Central memory CD8-positive, alpha-beta T cell (primary cell): ENCODE measurements at regions not wholly inside any gene's neighbourhood (a gene's known extent, or its start where the extent isn't known, plus 50 kb on each side); places are given as distances from the start of the nearest gene placed in this dataset.
"Not testable (repeated sequence)": the region's sequence is repeated elsewhere in the genome, so short reads cannot be mapped to it uniquely, and the experiment has no call there.

Source experiments
- ATAC-seq: fragments of 150-1000 bp; cut with Tn5 transposase; replicated peaks from 2 replicates; pipeline ENCODE4 v1.10.0; 2022; ENCODE audit warnings: mild to moderate bottlenecking, moderate FRiP score, moderate number of reproducible peaks; ENCODE audit not compliant: poor library complexity, severe bottlenecking; ENCODE audit errors: extremely low read depth
- DNase-seq, 2 donors: peaks; one replicate each; pipeline ENCODE4 v3.0.0; 2021; ENCODE audit warnings: low spot score in 2 of 2
- H3K27ac Mint-ChIP-seq: one replicate; pipeline ENCODE4 v1.8.0; 2022; ENCODE audit warnings: low read depth, mild to moderate bottlenecking, moderate library complexity, mixed read lengths
- H3K27me3 Mint-ChIP-seq: one replicate; pipeline ENCODE4 v1.8.0; 2022; ENCODE audit warnings: mixed read lengths
- H3K36me3 Mint-ChIP-seq: one replicate; pipeline ENCODE4 v1.8.0; 2022; ENCODE audit warnings: mild to moderate bottlenecking, moderate library complexity, mixed read lengths; ENCODE audit not compliant: insufficient read depth
- H3K4me1 Mint-ChIP-seq: one replicate; pipeline ENCODE4 v1.8.0; 2022; ENCODE audit warnings: mixed read lengths
- H3K4me3 Mint-ChIP-seq: one replicate; pipeline ENCODE4 v1.8.0; 2022; ENCODE audit warnings: mild to moderate bottlenecking, moderate library complexity, mixed read lengths
- H3K9me3 Mint-ChIP-seq: one replicate; pipeline ENCODE4 v1.8.0; 2022; ENCODE audit warnings: mixed read lengths

DNA sequence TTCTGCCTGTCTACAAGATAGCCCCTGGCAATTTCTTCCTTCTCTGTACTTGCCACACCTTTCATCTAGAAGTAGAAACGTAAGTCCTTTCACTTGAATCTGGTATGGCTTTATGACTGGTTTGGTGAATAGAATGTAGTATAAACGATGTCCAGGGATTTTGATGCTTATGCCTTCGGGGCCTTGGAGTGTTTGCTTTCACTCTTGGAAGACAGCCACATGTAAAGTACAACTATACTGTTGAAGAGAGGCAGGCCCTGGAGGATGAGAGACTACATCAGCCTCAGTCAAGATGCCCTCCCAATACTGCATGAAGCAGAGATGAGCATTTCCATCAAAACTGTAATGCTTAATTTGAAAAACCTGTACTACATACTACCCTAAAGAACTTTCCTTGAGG lies 553.8 kb upstream of the C9orf72 start:
- Mint-ChIP-seq H3K27ac (no peak overlapping the region), H3K36me3 (no peaks in the 10 kb centered on the region), H3K9me3 (no peaks in the 10 kb centered on the region), H3K4me3 (no peak overlapping the region), H3K27me3 (no peaks in the 10 kb centered on the region), H3K4me1 (no peaks in the 10 kb centered on the region)
- ATAC-seq = no peak
- no peak for DNase-seq

GRCh38 chr9:28134446-28134976 lies 561.2 kb upstream of the C9orf72 start:
- Mint-ChIP-seq H3K4me3 (no peak overlapping the region), H3K27ac (no peak overlapping the region), H3K27me3 (no peaks in the 10 kb centered on the region), H3K36me3 (no peaks in the 10 kb centered on the region), H3K9me3 (peaks cover 5% of the 10 kb centered on the region), H3K4me1 (no peaks in the 10 kb centered on the region)
- no peak for DNase-seq
- ATAC-seq = no peak

- DNase-seq (no peak), ATAC-seq (no peak)
- Mint-ChIP-seq H3K4me1 (no peaks in the 10 kb centered on the region), H3K4me3 (no peak overlapping the region), H3K27ac (no peak overlapping the region), H3K27me3 (no peaks in the 10 kb centered on the region), H3K36me3 (no peaks in the 10 kb centered on the region), H3K9me3 (peaks cover 5% of the 10 kb centered on the region)
Measured at GRCh38 chr9:28135549-28135948, 562.3 kb upstream of the C9orf72 start.

DNA sequence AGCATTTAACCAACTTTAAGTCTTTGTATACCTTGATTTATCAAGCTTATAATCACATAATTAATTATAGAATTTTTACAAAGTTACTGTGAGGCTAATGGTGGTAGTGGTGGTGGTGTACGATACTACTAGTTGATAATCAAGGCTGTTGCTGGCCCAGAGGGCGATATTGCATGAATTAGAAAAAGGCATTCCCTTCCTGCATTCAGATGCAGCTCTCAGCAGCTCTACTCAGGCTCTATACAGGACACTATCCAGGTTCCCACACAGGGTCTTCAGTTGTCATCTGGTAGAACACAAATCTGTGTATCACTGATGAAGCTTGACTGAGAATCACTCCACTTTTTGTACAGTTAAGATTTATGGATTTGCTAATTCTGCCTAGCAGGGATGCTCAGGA lies 562.8 kb upstream of the C9orf72 start:
- Mint-ChIP-seq H3K9me3 (peaks cover 5% of the 10 kb centered on the region), H3K4me1 (no peaks in the 10 kb centered on the region), H3K36me3 (no peaks in the 10 kb centered on the region), H3K27me3 (no peaks in the 10 kb centered on the region), H3K27ac (no peak overlapping the region), H3K4me3 (no peak overlapping the region)
- DNase-seq (no peak), ATAC-seq (no peak)

DNA sequence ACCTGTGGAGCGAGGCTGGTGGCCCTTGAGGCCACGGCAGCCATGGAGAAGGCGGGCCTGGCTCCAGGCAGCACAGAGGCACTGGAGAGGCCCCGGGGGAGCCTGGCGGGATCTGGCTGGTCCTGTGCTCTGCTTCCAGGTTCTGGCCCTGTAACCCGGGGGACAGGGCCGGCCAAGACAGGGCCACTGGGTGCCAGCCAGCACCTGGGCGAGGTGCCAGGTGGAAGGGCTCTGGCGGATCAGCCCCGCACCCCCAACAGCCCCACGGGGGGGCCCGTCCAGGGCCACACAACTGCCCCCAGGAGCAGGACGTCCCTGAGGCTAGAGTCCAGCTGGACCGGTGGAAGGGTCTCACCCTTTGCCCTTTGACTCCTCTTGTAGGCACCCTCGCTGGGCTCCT lies 574.1 kb upstream of the C9orf72 start:
- not testable (repeated sequence) for DNase-seq, H3K36me3 Mint-ChIP-seq, ATAC-seq

DNA sequence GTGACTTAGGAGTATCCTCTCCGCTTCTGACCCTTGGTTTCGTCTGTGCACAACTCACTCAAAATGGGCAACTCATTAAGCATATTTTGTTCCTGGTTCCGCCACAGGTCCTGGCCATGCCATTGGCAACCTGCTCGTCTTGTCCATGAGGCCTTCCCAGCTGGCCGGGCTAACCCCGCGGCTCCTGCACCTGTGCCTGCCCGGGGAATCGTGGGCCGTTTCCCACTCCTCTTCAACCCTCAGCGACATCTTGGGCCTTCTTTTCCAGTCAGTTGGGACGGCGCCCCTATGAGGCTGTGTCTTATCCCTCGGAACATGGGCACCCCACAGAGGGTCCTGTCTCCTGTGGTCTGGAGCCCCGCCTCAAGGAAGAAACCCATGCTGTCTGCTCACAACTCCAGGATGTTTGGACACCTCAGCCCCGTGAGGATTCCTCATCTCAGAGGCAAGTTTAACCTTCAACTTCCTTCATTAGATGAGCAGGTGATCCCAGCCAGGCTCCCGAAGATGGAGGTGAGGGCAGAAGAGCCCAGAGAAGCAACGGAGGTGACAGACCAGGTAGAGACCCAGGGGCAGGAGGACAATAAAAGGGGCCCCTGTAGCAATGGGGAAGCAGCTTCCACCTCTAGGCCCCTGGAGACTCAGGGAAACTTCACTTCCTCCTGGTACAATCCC lies 574.8 kb upstream of the C9orf72 start:
- not testable (repeated sequence) for ATAC-seq, H3K4me1 Mint-ChIP-seq, H3K27me3 Mint-ChIP-seq, H3K36me3 Mint-ChIP-seq, H3K4me3 Mint-ChIP-seq, H3K27ac Mint-ChIP-seq, DNase-seq
- H3K9me3 Mint-ChIP-seq = peaks cover 14% of the 10 kb centered on the region

More for the DNA sequence above, 574.1 kb upstream of the C9orf72 start:
- not testable (repeated sequence) for H3K4me1 Mint-ChIP-seq, H3K4me3 Mint-ChIP-seq, H3K27ac Mint-ChIP-seq, H3K27me3 Mint-ChIP-seq
- H3K9me3 Mint-ChIP-seq = peaks cover 15% of the 10 kb centered on the region

GRCh38 chr9:28149361-28150050 lies 576.2 kb upstream of the C9orf72 start:
- not testable (repeated sequence) for H3K27ac Mint-ChIP-seq, H3K4me1 Mint-ChIP-seq, H3K27me3 Mint-ChIP-seq, DNase-seq, ATAC-seq, H3K9me3 Mint-ChIP-seq, H3K36me3 Mint-ChIP-seq, H3K4me3 Mint-ChIP-seq

DNA sequence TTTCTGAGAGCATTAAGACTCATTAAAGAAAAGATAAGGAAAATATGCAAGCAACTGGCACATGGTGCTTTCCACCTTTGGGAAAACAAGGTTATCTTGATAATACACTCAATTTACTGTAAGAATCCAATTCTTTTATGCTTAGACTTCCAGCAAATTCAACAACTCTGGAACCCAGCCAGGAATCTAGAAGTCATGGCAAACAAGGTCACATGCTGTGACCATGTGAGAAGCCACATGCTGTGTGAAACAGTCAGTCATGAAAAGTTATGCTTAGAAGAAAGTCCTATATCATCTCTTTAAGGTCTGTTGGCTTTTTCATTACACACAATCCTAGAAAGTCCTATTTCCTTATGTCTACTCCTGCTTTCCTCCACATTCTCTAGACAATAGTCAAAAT lies 581.8 kb upstream of the C9orf72 start:
- DNase-seq = no peak
- Mint-ChIP-seq H3K9me3 (peaks cover 7% of the 10 kb centered on the region), H3K4me3 (no peak overlapping the region), H3K4me1 (no peaks in the 10 kb centered on the region), H3K36me3 (no peaks in the 10 kb centered on the region), H3K27ac (no peak overlapping the region), H3K27me3 (no peaks in the 10 kb centered on the region)
- no peak for ATAC-seq

DNA sequence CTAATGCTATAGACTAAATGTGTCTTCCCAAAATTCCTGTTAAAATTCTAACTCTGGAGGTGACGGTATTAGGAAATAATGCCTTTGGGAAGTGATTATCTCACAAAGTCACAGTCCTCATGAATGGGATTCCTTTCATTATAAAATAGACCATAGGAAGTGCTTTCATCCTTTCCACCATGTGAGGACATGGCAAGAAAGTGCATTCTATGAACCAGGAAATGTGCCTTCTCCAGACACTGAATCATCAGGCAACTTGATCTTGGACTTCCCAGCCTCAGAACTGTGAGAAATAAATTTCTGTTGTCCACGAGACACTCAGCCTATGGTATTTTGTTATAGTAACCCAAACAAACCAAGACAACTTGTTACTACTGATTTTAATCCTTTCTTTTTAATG lies 582.4 kb upstream of the C9orf72 start:
- DNase-seq (no peak), ATAC-seq (no peak)
- Mint-ChIP-seq H3K27me3 (no peaks in the 10 kb centered on the region), H3K27ac (no peak overlapping the region), H3K9me3 (peaks cover 13% of the 10 kb centered on the region), H3K36me3 (no peaks in the 10 kb centered on the region), H3K4me3 (no peak overlapping the region), H3K4me1 (no peaks in the 10 kb centered on the region)

- Mint-ChIP-seq H3K9me3 (peaks cover 25% of the 10 kb centered on the region), H3K4me1 (no peaks in the 10 kb centered on the region), H3K27me3 (no peaks in the 10 kb centered on the region), H3K27ac (no peak overlapping the region), H3K4me3 (no peak overlapping the region), H3K36me3 (no peaks in the 10 kb centered on the region)
- ATAC-seq (no peak), DNase-seq (no peak)
Measured at GRCh38 chr9:28158451-28158850, 585.2 kb upstream of the C9orf72 start.

DNA sequence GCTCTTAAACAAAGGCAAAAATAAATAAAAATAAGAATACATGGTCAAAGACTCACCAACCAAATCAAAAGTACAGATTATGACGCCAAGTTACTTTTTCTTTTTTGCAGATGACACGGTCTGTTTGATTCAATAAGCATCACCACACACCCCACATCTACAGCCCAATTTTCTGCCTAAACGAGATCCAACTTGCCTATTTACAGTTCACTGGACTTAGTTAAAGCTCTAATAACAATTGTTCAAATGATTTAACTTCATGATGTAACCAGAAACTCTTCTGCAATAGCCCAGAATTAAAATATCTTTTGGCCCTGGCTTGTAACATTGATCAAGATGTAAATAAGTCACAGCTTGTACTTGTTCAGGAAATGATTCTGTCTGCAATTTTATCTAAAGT lies 590.3 kb upstream of the C9orf72 start:
- Mint-ChIP-seq H3K27me3 (no peaks in the 10 kb centered on the region), H3K4me1 (no peaks in the 10 kb centered on the region), H3K9me3 (peaks cover 24% of the 10 kb centered on the region)

DNA sequence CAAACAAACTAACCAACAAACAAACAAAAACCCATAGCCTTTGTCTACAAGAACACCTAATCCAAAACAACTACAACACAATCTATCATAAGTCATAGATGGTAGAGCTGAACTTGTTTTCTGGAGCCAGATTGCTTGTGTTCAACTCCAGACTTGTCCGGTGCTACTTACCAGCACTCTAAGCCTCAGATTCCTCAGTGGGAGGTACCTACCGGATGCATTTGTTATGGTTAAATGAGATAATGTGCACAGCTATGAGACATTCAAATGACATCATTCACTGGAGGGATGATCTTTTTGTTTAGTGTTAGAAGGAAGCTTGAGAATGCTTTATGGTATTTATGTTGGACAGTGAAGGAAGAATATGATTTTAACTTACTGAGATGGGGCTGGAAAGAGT lies 592.9 kb upstream of the C9orf72 start:
- ATAC-seq = no peak
- no peak overlapping the region for H3K4me3 Mint-ChIP-seq
- no peak overlapping the region for H3K27ac Mint-ChIP-seq

More for the DNA sequence above, 590.3 kb upstream of the C9orf72 start:
- Mint-ChIP-seq H3K27ac (no peak overlapping the region), H3K36me3 (no peaks in the 10 kb centered on the region), H3K4me3 (no peak overlapping the region)
- ATAC-seq = no peak
- no peak for DNase-seq

GRCh38 chr9:28177142-28177541 lies 603.9 kb upstream of the C9orf72 start:
- no peaks in the 10 kb centered on the region for H3K27me3 Mint-ChIP-seq
- H3K9me3 Mint-ChIP-seq = peaks cover 21% of the 10 kb centered on the region
- no peaks in the 10 kb centered on the region for H3K36me3 Mint-ChIP-seq
- no peak overlapping the region for H3K4me3 Mint-ChIP-seq
- no peak overlapping the region for H3K27ac Mint-ChIP-seq
- ATAC-seq = no peak
- no peaks in the 10 kb centered on the region for H3K4me1 Mint-ChIP-seq
- DNase-seq = no peak

More for the DNA sequence above, 592.9 kb upstream of the C9orf72 start:
- peaks cover 21% of the 10 kb centered on the region for H3K9me3 Mint-ChIP-seq
- no peaks in the 10 kb centered on the region for H3K27me3 Mint-ChIP-seq
- H3K36me3 Mint-ChIP-seq = no peaks in the 10 kb centered on the region
- H3K4me1 Mint-ChIP-seq = no peaks in the 10 kb centered on the region
- no peak for DNase-seq
